Iris pigment epithelial cell (primary cell): ENCODE measurements at regions not wholly inside any gene's neighbourhood (a gene's known extent, or its start where the extent isn't known, plus 50 kb on each side); places are given as distances from the start of the nearest gene placed in this dataset.

ENCODE experiments used
- DNase-seq: peaks from one replicate; pipeline ENCODE4 v3.0.0-alpha.2; 2011; ENCODE audit warnings: low read depth

GRCh38 chr1:199109160-199109559, 470.3 kb downstream of the PTPRC start:
- DNase-seq: no peak

GRCh38 chr1:199112365-199112764, 473.5 kb downstream of the PTPRC start:
- DNase-seq: no peak

- peak; percentile 83 for DNase-seq
Measured at GRCh38 chr1:199113265-199113869, 474.5 kb downstream of the PTPRC start.

- DNase-seq: no peak
Measured at GRCh38 chr1:199116488-199116887, 477.6 kb downstream of the PTPRC start.

GRCh38 chr1:199121047-199121446, 482.2 kb downstream of the PTPRC start:
- DNase-seq: no peak

GRCh38 chr1:199122085-199122484, 483.2 kb downstream of the PTPRC start:
- no peak for DNase-seq

GRCh38 chr1:199122532-199123311, 483.9 kb downstream of the PTPRC start:
- DNase-seq: peak; percentile 43

- DNase-seq: peak; percentile 54
Measured at GRCh38 chr1:199123615-199124014, 484.8 kb downstream of the PTPRC start.

- DNase-seq: peak; percentile 28
Measured at GRCh38 chr1:199124351-199124750, 485.5 kb downstream of the PTPRC start.

- peak; percentile 44 for DNase-seq
Measured at GRCh38 chr1:199129247-199129646, 490.4 kb downstream of the PTPRC start.

GRCh38 chr1:199132006-199132405, 493.2 kb downstream of the PTPRC start:
- no peak for DNase-seq

- no peak for DNase-seq
Measured at GRCh38 chr1:199135901-199136300, 497.1 kb downstream of the PTPRC start.

- no peak for DNase-seq
Measured at GRCh38 chr1:199138061-199138460, 499.2 kb downstream of the PTPRC start.

- no peak for DNase-seq
Measured at GRCh38 chr1:199149591-199149990, 510.8 kb downstream of the PTPRC start.

GRCh38 chr1:199150756-199151155, 511.9 kb downstream of the PTPRC start:
- DNase-seq: no peak

- DNase-seq: no peak
Measured at GRCh38 chr1:199151634-199152425, 513.0 kb downstream of the PTPRC start.

- no peak for DNase-seq
Measured at GRCh38 chr1:199152676-199153075, 513.8 kb downstream of the PTPRC start.

GRCh38 chr1:199155166-199156019, 516.6 kb downstream of the PTPRC start:
- no peak for DNase-seq

GRCh38 chr1:199157494-199157893, 518.7 kb downstream of the PTPRC start:
- peak; percentile 39 for DNase-seq

- DNase-seq: no peak
Measured at GRCh38 chr1:199160521-199161318, 521.9 kb downstream of the PTPRC start.

GRCh38 chr1:199161319-199161680, 522.5 kb downstream of the PTPRC start:
- DNase-seq: no peak
